RWPE1 (cell line): ENCODE measurements at regions not wholly inside any gene's neighbourhood (a gene's known extent, or its start where the extent isn't known, plus 50 kb on each side); places are given as distances from the start of the nearest gene placed in this dataset.

Experiments
- CTCF ChIA-PET: fragments of 350-600 bp; sonication (Branson Sonifier 250); formaldehyde crosslinking; extraction: SDS; loops from one replicate; lab custom pipeline; 2021; lab: Yijun Ruan, JAX
- POLR2A ChIA-PET: fragments of 400-600 bp; formaldehyde crosslinking; extraction: SDS; loops from one replicate; lab custom pipeline; 2020; ENCODE audit warnings: antibody characterized with exemption; ENCODE audit not compliant: low non-redundant PET; lab: Yijun Ruan, JAX
- DNase-seq: peaks from one replicate; pipeline ENCODE4 v3.0.0; 2012; ENCODE audit warnings: low spot score
- H3K27ac ChIP-seq: fragments of 450-650 bp; 2 replicates; pipeline ENCODE4 v1.5.1; 2017
- TF ChIP-seq, protein P1 (sequence below): fragments of 450-650 bp; conservative IDR thresholded peaks from 2 replicates; pipeline ENCODE4 v1.5.1; 2017; ENCODE audit warnings: low read depth, mild to moderate bottlenecking

DNA sequence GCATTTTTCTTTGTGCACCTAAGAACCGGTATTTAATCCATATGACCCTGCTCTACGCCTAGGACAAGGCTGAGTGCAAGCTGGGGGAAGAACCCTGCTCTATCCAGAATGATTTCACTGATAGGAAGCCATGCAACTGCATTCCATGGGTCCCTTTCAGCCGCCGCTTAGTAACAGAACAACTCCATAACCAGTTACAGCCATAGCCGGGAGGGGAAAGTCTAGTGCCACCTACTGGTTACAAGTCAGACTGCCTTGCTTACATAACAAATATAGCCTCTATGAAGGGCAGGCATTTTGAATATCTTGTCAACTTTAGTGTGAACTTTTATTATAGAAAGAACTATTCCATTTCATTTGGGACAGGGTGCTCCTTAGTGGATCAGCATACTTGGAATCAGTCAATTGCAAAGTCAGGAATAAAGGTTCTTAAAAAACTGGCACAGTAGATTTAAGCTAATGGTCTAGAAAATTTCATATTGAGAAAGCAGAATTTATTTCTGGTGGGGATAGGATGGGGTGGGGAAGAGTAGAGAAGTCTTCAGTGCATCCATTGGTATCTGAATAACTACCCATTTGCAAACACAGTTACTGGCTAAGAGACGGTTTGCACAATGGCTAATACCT lies 521.7 kb downstream of the ADRA2A start:
- no peak overlapping the region for H3K27ac ChIP-seq
- TF ChIP-seq, protein P1, sequence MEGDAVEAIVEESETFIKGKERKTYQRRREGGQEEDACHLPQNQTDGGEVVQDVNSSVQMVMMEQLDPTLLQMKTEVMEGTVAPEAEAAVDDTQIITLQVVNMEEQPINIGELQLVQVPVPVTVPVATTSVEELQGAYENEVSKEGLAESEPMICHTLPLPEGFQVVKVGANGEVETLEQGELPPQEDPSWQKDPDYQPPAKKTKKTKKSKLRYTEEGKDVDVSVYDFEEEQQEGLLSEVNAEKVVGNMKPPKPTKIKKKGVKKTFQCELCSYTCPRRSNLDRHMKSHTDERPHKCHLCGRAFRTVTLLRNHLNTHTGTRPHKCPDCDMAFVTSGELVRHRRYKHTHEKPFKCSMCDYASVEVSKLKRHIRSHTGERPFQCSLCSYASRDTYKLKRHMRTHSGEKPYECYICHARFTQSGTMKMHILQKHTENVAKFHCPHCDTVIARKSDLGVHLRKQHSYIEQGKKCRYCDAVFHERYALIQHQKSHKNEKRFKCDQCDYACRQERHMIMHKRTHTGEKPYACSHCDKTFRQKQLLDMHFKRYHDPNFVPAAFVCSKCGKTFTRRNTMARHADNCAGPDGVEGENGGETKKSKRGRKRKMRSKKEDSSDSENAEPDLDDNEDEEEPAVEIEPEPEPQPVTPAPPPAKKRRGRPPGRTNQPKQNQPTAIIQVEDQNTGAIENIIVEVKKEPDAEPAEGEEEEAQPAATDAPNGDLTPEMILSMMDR, result peak; percentile 43
- POLR2A ChIA-PET, result no interaction called here
- CTCF ChIA-PET, result interaction anchor here (0.6 to 0.7 kb wide), 4 partner anchors 133 to 468 kb away, joined by 3 read pairs; no protein-coding TSS in a partner anchor
- DNase-seq, result peak; percentile 10

DNA sequence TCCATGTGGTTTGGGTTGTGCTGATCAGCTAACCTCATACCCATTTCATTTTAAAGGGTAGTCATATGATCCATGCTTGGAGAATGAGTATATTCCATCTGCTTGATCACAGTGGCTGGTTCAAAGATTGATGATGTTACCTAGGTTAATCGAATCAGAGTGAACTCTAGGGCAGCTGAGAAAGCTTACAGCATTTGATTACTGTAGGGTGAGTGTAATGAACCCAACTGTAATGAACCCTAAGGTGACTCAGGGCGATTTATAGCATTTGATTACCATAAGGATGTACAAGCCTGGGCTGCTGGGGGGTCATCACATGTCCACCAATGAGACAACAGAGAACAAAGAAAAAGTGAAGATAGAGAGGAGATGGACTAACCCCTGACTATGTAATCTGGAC lies 523.1 kb downstream of the ADRA2A start:
- ChIA-PET CTCF (interaction anchor here (0.6 kb wide), 1 partner anchor 523 kb away, joined by 3 read pairs; the partner anchor contains the start of gene ADRA2A), POLR2A (no interaction called here)
- TF ChIP-seq, protein P1, result no peak
- H3K27ac ChIP-seq, result no peak overlapping the region
- no peak for DNase-seq

DNA sequence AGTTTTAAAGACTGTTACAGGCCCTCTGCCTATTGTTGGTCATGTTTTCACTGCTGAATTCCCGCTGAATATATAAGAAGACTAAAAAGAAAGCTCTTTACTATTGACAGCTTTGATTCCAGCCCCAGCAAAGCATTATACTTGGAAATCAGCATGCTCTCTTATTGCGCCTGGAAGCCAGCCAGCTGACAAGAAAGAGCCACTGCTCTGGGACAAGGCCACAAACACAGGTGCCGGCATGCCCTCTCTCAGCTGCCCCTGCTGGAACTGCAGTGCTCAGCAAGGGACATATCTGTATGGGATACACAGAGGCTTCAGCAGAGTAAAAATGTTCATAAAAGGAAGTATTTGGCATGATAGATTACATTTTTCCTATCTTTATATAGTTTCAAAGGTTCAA lies 523.9 kb downstream of the ADRA2A start:
- ChIA-PET POLR2A (no interaction called here), CTCF (interaction anchor here (0.6 kb wide), 1 partner anchor 524 kb away, joined by 3 read pairs; the partner anchor contains the start of gene ADRA2A)
- TF ChIP-seq, protein P1, result no peak
- no peak overlapping the region for H3K27ac ChIP-seq
- no peak for DNase-seq

DNA sequence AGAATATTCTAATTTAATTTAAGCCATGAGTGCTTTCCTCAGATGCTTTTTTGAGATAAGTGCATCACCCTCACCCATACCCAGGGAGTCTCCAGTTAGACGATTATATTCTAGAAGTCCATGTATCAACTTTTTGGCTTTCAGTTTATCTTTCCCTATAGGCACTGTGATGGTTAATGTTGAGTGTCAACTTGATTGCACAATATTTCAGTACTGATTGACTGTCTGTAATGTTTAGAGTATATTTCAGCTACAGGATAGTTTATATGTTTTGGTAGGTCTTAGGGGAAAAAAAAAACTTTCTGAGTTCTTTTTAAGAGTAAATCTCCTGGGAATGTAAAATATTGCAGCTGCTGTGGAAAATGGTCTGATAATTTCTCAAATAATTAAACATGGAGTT lies 535.4 kb downstream of the ADRA2A start:
- ChIA-PET CTCF (interaction anchor here (0.6 kb wide), 1 partner anchor 80 kb away, joined by 3 read pairs; no protein-coding TSS in a partner anchor), POLR2A (no interaction called here)
- H3K27ac ChIP-seq, result no peak overlapping the region
- TF ChIP-seq, protein P1, result no peak
- DNase-seq, result no peak

DNA sequence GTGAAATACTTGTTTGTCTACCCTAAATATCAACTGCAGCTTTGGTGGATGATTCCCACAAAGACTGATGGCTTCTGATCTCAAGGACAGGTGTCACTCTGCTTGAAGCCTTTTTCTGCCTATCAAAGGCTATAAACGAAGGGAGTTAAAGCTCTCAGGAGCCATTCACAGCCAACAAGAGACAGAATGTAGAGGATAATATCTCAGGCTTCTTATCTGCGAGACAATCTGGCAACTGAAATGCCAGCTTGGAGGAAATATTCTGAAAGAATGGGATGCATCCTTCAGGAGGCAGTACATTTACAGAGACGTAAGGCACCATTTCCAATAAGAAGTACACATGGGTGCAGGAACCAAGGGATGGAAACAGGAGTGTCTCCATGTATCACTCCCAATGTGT lies 549.4 kb downstream of the GPAM start:
- no peak overlapping the region for H3K27ac ChIP-seq
- POLR2A ChIA-PET, result no interaction called here
- TF ChIP-seq, protein P1, result no peak
- DNase-seq, result no peak
- CTCF ChIA-PET, result interaction anchor here (0.5 to 0.7 kb wide), 3 partner anchors 19 to 1611 kb away, joined by 3 to 6 read pairs (median 3); no protein-coding TSS in a partner anchor

DNA sequence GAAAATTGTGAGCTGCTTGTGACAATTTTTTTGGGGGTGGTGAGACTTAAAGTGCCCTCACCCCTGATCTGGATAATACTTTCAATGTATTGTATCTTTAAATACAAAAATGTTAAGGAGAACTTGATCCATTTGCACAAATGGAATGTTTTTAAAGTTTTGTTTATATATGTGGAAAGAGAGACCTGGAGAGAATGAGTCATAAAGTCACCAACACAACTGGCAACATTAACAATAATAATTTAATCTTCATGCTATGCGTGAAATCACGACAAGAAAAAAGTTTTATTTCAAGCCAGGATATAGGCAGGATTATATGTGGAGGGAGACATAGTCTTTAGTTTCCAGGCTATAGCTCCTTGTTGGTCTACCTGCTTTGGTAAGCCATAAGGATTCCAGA lies 537.5 kb downstream of the GPAM start:
- no peak for DNase-seq
- H3K27ac ChIP-seq, result no peak overlapping the region
- POLR2A ChIA-PET, result no interaction called here
- CTCF ChIA-PET, result no interaction called here
- TF ChIP-seq, protein P1, result no peak
